K562 (cell line): ENCODE measurements at regions not wholly inside any gene's neighbourhood (a gene's known extent, or its start where the extent isn't known, plus 50 kb on each side); places are given as distances from the start of the nearest gene placed in this dataset.

ENCODE experiments used
- GTF2F1 ChIP-seq: IDR thresholded peaks from 2 replicates; pipeline ENCODE4 v1.6.1; 2011; ENCODE audit warnings: low read depth, low read length, improper control_type of control experiment
- MYC ChIP-seq, 2 experiments: fragments of 250-450 bp in 1 of 2; sonication (Bioruptor Pico) in 1 of 2; IDR thresholded peaks; 2 replicates each; pipeline versions ENCODE4 v1.5.1 to v1.6.1; 2012 to 2021; ENCODE audit warnings: low read depth in 2 of 2, borderline replicate concordance in 1 of 2, improper control_type of control experiment in 1 of 2, low read length in 1 of 2, mild to moderate bottlenecking in 1 of 2, moderate library complexity in 1 of 2
- ZKSCAN8 ChIP-seq: fragments of 200-800 bp; sonication (Bioruptor generic); IDR thresholded peaks from 2 replicates; pipeline ENCODE4 v1.6.1; 2016; ENCODE audit warnings: missing genetic modification characterization, missing compliant biosample characterization

DNA sequence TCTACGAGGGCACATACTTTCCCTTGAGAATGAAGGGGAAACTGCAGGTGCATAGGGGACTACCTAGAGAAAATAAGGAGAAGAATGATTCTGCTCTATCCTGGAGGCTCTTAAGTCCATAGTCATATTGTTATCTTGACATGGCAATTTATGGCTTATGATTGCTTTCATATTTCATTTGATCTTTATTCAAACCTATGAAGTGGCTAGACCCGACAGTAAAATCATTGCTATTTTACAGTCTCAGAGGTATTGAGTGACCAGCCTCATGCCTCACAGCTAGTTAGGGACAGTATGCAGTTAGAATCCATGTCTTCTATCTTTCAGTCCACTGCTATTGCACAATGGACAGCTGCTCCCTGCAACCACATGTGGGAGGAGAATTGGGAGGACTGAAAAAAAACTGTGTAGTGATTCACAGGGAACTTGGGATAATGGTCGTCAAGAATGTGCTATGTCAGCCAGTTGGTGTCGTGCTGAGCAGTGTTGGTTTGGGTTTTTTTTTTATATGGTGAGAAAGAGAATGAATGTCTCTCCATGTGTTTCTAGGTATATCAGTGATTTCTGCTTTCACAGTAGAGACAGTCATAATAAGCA lies 63.2 kb upstream of the SPPL2A start:
- TF ChIP-seq MYC (IDR thresholded peaks at IDR 0.05; ENCODE audit: low read depth, low read length) (peak; percentile 53), MYC (CRISPR knock-in tag; IDR thresholded peaks at IDR 0.05; ENCODE audit: borderline replicate concordance, low read depth) (no peak), ZKSCAN8 (no peak), GTF2F1 (no peak)
